HEK293T (cell line): ENCODE measurements at regions not wholly inside any gene's neighbourhood (a gene's known extent, or its start where the extent isn't known, plus 50 kb on each side); places are given as distances from the start of the nearest gene placed in this dataset.

Source experiments
- CTCF ChIA-PET: fragments of 350-600 bp; formaldehyde crosslinking; extraction: SDS; loops from one replicate; lab custom pipeline; 2021; ENCODE audit warnings: antibody characterized with exemption, inconsistent platforms; lab: Yijun Ruan, JAX
- POLR2A ChIA-PET: fragments of 350-600 bp; formaldehyde crosslinking; extraction: SDS; loops from one replicate; lab custom pipeline; 2020; ENCODE audit warnings: antibody characterized with exemption, inconsistent platforms; lab: Yijun Ruan, JAX
- DNase-seq: peaks from one replicate; pipeline ENCODE4 v3.0.0; 2012; ENCODE audit warnings: mixed read lengths; ENCODE audit errors: extremely low spot score
- ARNT ChIP-seq: fragments of 450-650 bp; IDR thresholded peaks from 2 replicates; pipeline ENCODE4 v1.6.1; 2017; ENCODE audit warnings: mild to moderate bottlenecking
- BHLHE40 ChIP-seq: fragments of 450-650 bp; IDR thresholded peaks from 2 replicates; pipeline ENCODE4 v1.6.1; 2016; ENCODE audit warnings: mild to moderate bottlenecking, moderate library complexity, borderline replicate concordance
- CTBP1 ChIP-seq: fragments of 450-650 bp; IDR thresholded peaks from 2 replicates; pipeline ENCODE4 v1.6.1; 2016; ENCODE audit warnings: borderline replicate concordance
- ELF4 ChIP-seq: fragments of 450-650 bp; IDR thresholded peaks from 2 replicates; pipeline ENCODE4 v1.6.1; 2017; ENCODE audit warnings: antibody characterized with exemption
- FOXA1 ChIP-seq: fragments of 450-650 bp; IDR thresholded peaks from 2 replicates; pipeline ENCODE4 v1.6.1; 2016; ENCODE audit warnings: mild to moderate bottlenecking
- FOXK2 ChIP-seq: fragments of 450-650 bp; IDR thresholded peaks from 2 replicates; pipeline ENCODE4 v1.6.1; 2016; ENCODE audit warnings: mild to moderate bottlenecking
- FOXM1 ChIP-seq: fragments of 450-650 bp; IDR thresholded peaks from 2 replicates; pipeline ENCODE4 v1.6.1; 2017; ENCODE audit warnings: mild to moderate bottlenecking, borderline replicate concordance
- HDGF ChIP-seq: fragments of 450-650 bp; IDR thresholded peaks from 2 replicates; pipeline ENCODE4 v1.6.1; 2017; ENCODE audit warnings: antibody characterized with exemption, borderline replicate concordance
- L3MBTL2 ChIP-seq: fragments of 450-650 bp; conservative IDR thresholded peaks from 2 replicates; pipeline ENCODE4 v1.6.1; 2016; ENCODE audit warnings: mild to moderate bottlenecking
- LEF1 ChIP-seq: fragments of 450-650 bp; IDR thresholded peaks from 2 replicates; pipeline ENCODE4 v1.6.1; 2017; ENCODE audit warnings: mild to moderate bottlenecking, borderline replicate concordance
- NFRKB ChIP-seq: fragments of 450-650 bp; IDR thresholded peaks from 2 replicates; pipeline ENCODE4 v1.6.1; 2016; ENCODE audit warnings: mild to moderate bottlenecking, moderate library complexity
- SP1 ChIP-seq: fragments of 450-650 bp; IDR thresholded peaks from 2 replicates; pipeline ENCODE4 v1.6.1; 2017
- SUZ12 ChIP-seq: fragments of 450-650 bp; IDR thresholded peaks from 2 replicates; pipeline ENCODE4 v1.6.1; 2016; ENCODE audit warnings: mild to moderate bottlenecking
- TARDBP ChIP-seq: fragments of 450-650 bp; IDR thresholded peaks from 2 replicates; pipeline ENCODE4 v1.6.1; 2016
- ZNF384 ChIP-seq: fragments of 450-650 bp; IDR thresholded peaks from 2 replicates; pipeline ENCODE4 v1.6.1; 2016
- TF ChIP-seq, protein P1 (sequence below): fragments of 450-650 bp; IDR thresholded peaks from 2 replicates; pipeline ENCODE4 v1.6.1; 2016

DNA sequence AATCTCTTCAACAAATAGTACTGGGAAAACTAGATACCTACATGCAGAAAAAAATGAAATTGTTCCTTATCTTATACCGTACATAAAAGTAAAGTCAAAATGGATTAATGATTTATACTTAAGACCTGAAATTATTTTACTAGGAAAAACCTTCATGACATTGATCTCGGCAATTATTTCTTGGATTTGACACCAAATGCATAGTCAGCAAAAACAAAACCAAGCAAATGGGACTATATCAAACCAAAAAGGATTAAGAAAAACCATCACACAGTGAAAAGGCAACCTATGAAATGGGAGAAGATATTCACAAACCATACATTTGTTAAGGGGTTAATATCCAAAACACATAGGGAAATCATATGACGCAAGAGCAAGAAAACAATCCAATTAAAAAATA is 433.6 kb downstream of the LRATD1 start:
- POLR2A ChIA-PET = no interaction called here
- TF ChIP-seq, protein P1, sequence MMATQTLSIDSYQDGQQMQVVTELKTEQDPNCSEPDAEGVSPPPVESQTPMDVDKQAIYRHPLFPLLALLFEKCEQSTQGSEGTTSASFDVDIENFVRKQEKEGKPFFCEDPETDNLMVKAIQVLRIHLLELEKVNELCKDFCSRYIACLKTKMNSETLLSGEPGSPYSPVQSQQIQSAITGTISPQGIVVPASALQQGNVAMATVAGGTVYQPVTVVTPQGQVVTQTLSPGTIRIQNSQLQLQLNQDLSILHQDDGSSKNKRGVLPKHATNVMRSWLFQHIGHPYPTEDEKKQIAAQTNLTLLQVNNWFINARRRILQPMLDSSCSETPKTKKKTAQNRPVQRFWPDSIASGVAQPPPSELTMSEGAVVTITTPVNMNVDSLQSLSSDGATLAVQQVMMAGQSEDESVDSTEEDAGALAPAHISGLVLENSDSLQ = no peak
- no peak for TF ChIP-seq FOXA1
- TF ChIP-seq CTBP1 = no peak
- TF ChIP-seq HDGF = no peak
- TF ChIP-seq ARNT = no peak
- no peak for TF ChIP-seq FOXK2
- no peak for TF ChIP-seq FOXM1
- TF ChIP-seq ZNF384 = no peak
- no peak for TF ChIP-seq TARDBP
- no peak for TF ChIP-seq BHLHE40
- CTCF ChIA-PET = no interaction called here
- no peak for DNase-seq

DNA sequence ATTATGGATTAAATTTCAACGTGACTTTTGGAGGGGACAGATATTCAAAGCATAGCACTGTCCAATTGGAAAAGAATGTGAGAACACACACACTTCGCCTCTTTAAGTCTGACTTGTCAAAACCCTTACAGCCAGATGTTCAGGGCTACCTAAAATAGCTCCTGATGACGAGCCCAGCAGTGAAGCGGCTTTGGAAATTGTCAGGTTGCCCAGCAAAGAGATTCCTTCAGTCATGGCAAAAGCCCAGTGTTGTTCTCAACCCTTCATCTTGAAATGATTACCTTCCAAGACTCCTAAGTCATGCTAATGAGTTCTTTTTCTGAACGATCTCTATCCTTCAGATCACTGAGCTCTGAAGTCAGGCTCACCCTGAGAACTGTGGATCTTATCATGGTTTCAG is 436.6 kb downstream of the LRATD1 start:
- ChIA-PET CTCF (no interaction called here), POLR2A (no interaction called here)
- no peak for DNase-seq
- TF ChIP-seq CTBP1 = no peak
- no peak for TF ChIP-seq L3MBTL2
- no peak for TF ChIP-seq SUZ12
- no peak for TF ChIP-seq ARNT
- TF ChIP-seq NFRKB = no peak
- TF ChIP-seq FOXA1 = no peak
- TF ChIP-seq ZNF384 = no peak
- TF ChIP-seq TARDBP = no peak
- TF ChIP-seq LEF1 = no peak
- no peak for TF ChIP-seq ELF4
- TF ChIP-seq BHLHE40 = no peak
- TF ChIP-seq FOXK2 = no peak
- TF ChIP-seq SP1 = no peak

DNA sequence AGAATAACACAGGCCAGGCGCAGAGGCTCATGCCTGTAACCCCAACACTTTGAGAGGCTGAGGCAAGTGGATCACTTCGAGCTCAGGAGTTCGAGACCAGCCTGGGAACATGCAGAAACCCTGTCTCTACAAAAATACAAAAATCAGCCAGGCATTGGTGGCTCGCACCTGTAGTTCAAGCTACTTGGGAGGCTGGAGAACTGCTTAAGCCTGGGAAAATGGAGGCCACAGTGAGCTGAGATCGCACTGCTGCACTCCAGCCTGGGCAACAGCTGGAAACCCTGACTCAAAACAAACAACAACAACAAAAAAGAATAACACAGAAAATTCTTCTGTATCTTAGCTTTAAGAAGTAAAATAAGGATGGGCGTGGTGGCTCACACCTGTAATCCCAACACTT is 440.3 kb downstream of the LRATD1 start:
- CTCF ChIA-PET = no interaction called here
- POLR2A ChIA-PET = no interaction called here
- DNase-seq = no peak
- TF ChIP-seq ZNF384 (no peak), BHLHE40 (no peak), HDGF (no peak), L3MBTL2 (no peak), CTBP1 (no peak)

DNA sequence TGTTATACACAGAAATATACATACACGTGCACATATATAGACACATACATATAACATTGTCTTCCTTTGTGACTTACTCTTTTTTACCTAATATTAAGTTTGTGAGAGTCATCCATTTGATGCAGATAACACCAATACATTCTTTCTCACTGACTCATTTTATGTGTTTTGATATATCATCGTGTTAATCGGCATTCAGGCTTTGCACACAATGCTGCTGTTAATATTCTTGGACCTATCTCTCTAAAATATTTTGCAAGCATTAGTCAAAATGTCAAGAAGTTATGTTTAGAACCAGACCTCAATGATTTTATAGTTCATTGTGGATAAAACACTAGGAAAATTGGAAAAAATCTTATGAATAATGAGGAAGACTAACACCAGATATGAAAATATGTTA is 441.1 kb downstream of the LRATD1 start:
- ChIA-PET CTCF (no interaction called here), POLR2A (no interaction called here)
- no peak for TF ChIP-seq NFRKB
- TF ChIP-seq ARNT = no peak
- no peak for TF ChIP-seq BHLHE40
- no peak for TF ChIP-seq LEF1
- no peak for TF ChIP-seq FOXK2
- no peak for TF ChIP-seq CTBP1
- DNase-seq = no peak

DNA sequence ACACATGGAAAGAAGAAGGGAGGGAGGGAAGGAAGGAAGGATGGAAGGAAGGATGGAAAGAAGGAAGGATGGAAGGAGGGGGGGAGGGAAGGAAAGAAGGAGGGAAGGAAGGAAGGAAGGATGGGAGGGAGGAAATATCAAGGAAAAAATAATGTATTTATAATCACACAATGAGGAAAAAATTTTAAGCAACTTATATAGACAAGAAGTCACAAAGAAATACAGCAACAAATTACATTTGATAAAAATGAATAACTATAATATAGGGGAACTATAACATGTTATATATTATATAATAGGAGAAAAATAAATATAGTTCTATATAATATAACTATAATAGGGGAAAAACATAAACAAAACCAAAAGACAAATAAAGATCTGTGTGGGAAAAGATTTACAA is 441.8 kb downstream of the LRATD1 start:
- DNase-seq = no peak
- TF ChIP-seq NFRKB (no peak), CTBP1 (no peak), FOXA1 (no peak), FOXM1 (no peak), ARNT (no peak), SP1 (no peak), BHLHE40 (no peak), ZNF384 (no peak), SUZ12 (no peak), TARDBP (no peak), LEF1 (no peak)
- TF ChIP-seq, protein P1 = no peak
- CTCF ChIA-PET = no interaction called here
- POLR2A ChIA-PET = no interaction called here

DNA sequence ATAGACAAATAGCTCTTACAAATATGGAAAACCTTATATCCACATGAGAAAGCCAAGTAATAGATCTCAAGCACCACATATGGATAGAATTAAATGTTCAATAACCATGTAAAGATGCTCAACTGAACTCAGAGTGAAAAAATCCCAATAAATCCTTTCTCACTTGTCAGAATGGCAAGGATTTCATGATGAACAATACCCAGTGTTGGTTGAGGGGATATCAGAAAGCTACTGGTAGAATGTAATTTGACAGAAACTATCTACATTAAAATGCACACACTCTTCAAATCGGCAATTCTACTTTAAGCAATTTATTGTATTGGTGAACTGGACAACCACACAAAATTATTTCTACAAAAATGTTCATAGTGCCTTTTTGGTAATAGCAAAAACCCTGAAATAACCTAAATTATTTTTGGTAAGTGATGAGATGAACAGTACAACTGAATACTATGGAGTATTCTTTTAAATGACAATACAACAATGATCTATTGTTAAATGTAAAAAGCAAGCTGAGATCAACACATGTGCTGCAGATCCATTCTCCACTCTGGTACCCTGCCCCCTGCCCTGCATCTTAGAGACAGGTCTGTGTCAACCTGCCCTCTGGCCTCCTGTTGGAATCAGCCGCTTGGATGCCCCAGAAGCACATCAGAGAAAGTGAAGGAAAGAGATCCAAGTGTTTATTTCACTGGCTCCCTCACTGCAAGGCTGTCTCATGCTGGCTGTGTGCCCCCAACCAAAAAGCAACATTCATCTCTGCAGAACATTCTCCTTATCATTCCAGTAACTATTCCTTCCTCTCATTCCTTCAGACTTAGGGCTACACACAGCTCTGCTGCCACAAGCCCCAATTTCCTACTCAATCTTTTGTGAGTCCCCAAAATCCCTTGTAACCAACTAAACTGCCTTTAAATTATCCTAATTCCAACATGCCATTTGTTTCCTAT is 442.5 kb downstream of the LRATD1 start:
- no peak for DNase-seq
- POLR2A ChIA-PET = no interaction called here
- CTCF ChIA-PET = no interaction called here
- TF ChIP-seq CTBP1 (no peak), ELF4 (no peak), TARDBP (no peak), SP1 (no peak), FOXK2 (no peak), ARNT (no peak), FOXM1 (no peak), ZNF384 (no peak), SUZ12 (no peak), HDGF (no peak), BHLHE40 (no peak), L3MBTL2 (no peak), LEF1 (no peak), FOXA1 (no peak)

DNA sequence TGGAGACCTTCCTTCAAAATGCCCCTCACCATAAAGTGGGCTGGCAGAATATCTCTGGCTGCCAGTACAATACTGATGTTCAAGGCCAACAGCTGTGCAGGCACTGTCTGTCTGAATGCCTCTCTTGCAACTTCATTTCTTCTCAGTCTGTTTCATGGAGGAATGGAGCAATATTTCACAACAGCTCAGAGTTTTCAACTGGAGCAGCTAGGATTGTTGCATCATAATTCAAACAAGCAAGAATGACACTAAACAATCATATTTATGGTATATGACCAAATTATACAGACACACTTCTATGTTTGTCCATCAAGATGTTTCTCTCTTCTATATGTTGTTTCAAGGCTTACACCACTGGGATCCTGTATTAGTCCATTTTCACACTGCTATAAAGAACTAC is 444.2 kb downstream of the LRATD1 start:
- CTCF ChIA-PET = no interaction called here
- TF ChIP-seq LEF1 (no peak), ZNF384 (no peak), L3MBTL2 (no peak), SUZ12 (no peak), ARNT (no peak), ELF4 (no peak), CTBP1 (no peak), NFRKB (no peak), HDGF (no peak), TARDBP (no peak), FOXM1 (no peak)
- TF ChIP-seq, protein P1 = no peak
- POLR2A ChIA-PET = no interaction called here
- DNase-seq = no peak
